Left ventricle myocardium inferior (tissue), 1 donor: ENCODE measurements at regions not wholly inside any gene's neighbourhood (a gene's known extent, or its start where the extent isn't known, plus 50 kb on each side); places are given as distances from the start of the nearest gene placed in this dataset.

Experiments
- DNase-seq: peaks from one replicate; pipeline ENCODE4 v3.0.0-alpha.2; 2020
- H3K27ac ChIP-seq: fragments of 200-600 bp; replicated peaks from 2 replicates; pipeline ENCODE4 v1.8.0; 2021
- H3K27me3 ChIP-seq: fragments of 200-600 bp; 2 replicates; pipeline ENCODE4 v1.8.0; 2021; ENCODE audit warnings: low read depth
- H3K36me3 ChIP-seq: fragments of 200-600 bp; 2 replicates; pipeline ENCODE4 v1.8.0; 2021
- H3K4me1 ChIP-seq: fragments of 200-600 bp; 2 replicates; pipeline ENCODE4 v1.8.0; 2021
- H3K4me3 ChIP-seq: fragments of 200-600 bp; 2 replicates; pipeline ENCODE4 v1.8.0; 2021; ENCODE audit warnings: mild to moderate bottlenecking, moderate library complexity
- H3K9me3 ChIP-seq: fragments of 200-600 bp; replicated peaks from 2 replicates; pipeline ENCODE4 v1.8.0; 2021
- intact Hi-C: fragments of 100-400 bp; cut with micrococcal nuclease; formaldehyde crosslinking; loops from one replicate; pipeline ENCODE4 v1.11.0; 2022
- TF ChIP-seq, protein P1 (sequence below): fragments of 200-600 bp; IDR thresholded peaks from 2 replicates; pipeline ENCODE4 v1.8.0; 2021; ENCODE audit warnings: antibody characterized with exemption, mild to moderate bottlenecking, borderline replicate concordance
- donor health status: DM: no; HTN: yes; CAD: no; lungs with severe emphysema.

DNA sequence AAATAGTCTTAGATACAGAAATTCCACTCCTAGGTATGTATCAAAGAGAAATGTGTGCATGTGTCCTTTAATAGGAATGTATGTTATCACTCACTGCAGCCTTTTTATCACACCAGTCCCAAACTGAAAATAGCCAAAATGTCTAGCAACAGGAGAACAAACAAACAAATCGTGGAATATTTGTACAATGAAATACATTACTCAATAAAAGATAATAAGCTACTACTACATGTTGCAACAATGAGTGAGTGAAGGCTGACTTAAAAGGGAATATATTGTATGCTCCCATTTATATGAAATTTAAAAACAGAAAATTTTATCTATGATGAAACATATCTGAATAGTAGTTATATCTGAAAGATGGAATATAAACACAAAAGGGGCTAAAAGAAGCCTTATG is 212.1 kb upstream of the PLD5 start:
- DNase-seq: no peak
- TF ChIP-seq, protein P1, sequence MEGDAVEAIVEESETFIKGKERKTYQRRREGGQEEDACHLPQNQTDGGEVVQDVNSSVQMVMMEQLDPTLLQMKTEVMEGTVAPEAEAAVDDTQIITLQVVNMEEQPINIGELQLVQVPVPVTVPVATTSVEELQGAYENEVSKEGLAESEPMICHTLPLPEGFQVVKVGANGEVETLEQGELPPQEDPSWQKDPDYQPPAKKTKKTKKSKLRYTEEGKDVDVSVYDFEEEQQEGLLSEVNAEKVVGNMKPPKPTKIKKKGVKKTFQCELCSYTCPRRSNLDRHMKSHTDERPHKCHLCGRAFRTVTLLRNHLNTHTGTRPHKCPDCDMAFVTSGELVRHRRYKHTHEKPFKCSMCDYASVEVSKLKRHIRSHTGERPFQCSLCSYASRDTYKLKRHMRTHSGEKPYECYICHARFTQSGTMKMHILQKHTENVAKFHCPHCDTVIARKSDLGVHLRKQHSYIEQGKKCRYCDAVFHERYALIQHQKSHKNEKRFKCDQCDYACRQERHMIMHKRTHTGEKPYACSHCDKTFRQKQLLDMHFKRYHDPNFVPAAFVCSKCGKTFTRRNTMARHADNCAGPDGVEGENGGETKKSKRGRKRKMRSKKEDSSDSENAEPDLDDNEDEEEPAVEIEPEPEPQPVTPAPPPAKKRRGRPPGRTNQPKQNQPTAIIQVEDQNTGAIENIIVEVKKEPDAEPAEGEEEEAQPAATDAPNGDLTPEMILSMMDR: no peak
- intact Hi-C loops: no loop called here
- H3K36me3 ChIP-seq: no peaks in the 10 kb centered on the region
- H3K27me3 ChIP-seq: no peaks in the 10 kb centered on the region
- peaks cover 6% of the 10 kb centered on the region for H3K4me1 ChIP-seq
- H3K27ac ChIP-seq: no peak overlapping the region
- H3K4me3 ChIP-seq: no peak overlapping the region
- H3K9me3 ChIP-seq: peaks cover 14% of the 10 kb centered on the region

DNA sequence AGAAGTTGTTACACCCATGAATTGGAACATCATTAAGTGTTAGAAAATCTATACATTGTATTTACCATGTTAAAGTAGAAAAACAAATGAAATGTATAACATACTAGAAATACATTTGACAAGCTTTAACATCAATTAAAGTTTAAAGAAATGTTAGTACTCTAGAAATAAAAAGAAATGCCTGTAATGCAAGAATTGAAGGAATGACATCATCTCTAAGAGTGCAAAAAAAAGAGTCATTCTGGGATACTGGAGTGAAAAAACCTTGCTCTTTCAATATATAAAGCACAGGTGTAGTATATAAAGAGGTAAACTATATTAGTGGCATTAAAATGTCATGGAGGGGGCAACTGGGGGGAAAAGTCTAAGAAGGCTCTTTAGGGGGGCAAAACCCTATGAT is 210.8 kb upstream of the PLD5 start:
- DNase-seq: no peak
- TF ChIP-seq, protein P1: no peak
- peaks cover 6% of the 10 kb centered on the region for H3K4me1 ChIP-seq
- H3K36me3 ChIP-seq: no peaks in the 10 kb centered on the region
- H3K27ac ChIP-seq: no peak overlapping the region
- H3K9me3 ChIP-seq: peaks cover 4% of the 10 kb centered on the region
- no peak overlapping the region for H3K4me3 ChIP-seq
- H3K27me3 ChIP-seq: no peaks in the 10 kb centered on the region
- intact Hi-C loops: no loop called here

DNA sequence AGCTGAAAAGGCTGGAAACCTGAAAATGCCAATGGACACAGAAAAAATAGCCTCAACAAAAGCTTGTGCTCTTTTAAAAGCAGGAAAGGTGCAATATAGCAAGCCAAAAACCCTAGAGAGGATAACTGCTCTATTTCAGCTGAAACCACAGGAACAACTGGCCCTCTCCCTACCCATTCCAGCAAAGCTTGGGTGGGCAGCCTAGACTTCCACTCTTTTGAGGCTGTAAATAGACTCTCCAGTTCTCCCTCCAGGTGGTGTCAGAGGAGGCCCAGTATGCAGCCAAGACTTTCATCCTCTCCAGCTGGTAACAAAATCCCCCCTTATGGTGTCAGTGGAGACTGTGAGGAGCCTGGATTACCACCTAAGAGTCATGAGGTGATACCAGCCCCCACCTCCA is 206.9 kb upstream of the PLD5 start:
- intact Hi-C loops: no loop called here
- Histone ChIP-seq H3K4me1 (peaks cover 4% of the 10 kb centered on the region), H3K4me3 (no peak overlapping the region), H3K27me3 (no peaks in the 10 kb centered on the region), H3K36me3 (no peaks in the 10 kb centered on the region), H3K9me3 (peaks cover 6% of the 10 kb centered on the region), H3K27ac (no peak overlapping the region)
- TF ChIP-seq, protein P1: no peak
- no peak for DNase-seq

DNA sequence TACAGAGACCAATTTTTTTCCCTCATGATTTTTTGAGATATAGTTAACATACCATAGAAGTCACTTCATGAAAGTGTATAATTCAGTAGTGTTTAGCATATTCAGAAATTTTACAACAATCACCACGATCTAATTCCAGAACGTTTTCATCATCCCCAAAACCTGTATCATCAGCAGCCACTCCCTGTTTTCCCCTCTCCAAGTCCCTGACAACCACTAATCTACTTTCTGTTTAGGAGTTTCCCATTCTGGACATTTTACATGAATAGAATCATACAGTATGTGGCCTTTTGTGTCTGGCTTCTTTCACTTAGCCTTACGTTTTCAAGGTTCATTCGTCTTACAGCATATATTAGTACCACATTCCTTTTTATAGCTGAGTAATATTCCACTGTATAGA is 204.2 kb upstream of the PLD5 start:
- peaks cover 15% of the 10 kb centered on the region for H3K9me3 ChIP-seq
- TF ChIP-seq, protein P1: no peak
- no peak overlapping the region for H3K27ac ChIP-seq
- DNase-seq: no peak
- no peak overlapping the region for H3K4me3 ChIP-seq
- no peaks in the 10 kb centered on the region for H3K27me3 ChIP-seq
- intact Hi-C loops: no loop called here
- no peaks in the 10 kb centered on the region for H3K36me3 ChIP-seq
- H3K4me1 ChIP-seq: peaks cover 5% of the 10 kb centered on the region

DNA sequence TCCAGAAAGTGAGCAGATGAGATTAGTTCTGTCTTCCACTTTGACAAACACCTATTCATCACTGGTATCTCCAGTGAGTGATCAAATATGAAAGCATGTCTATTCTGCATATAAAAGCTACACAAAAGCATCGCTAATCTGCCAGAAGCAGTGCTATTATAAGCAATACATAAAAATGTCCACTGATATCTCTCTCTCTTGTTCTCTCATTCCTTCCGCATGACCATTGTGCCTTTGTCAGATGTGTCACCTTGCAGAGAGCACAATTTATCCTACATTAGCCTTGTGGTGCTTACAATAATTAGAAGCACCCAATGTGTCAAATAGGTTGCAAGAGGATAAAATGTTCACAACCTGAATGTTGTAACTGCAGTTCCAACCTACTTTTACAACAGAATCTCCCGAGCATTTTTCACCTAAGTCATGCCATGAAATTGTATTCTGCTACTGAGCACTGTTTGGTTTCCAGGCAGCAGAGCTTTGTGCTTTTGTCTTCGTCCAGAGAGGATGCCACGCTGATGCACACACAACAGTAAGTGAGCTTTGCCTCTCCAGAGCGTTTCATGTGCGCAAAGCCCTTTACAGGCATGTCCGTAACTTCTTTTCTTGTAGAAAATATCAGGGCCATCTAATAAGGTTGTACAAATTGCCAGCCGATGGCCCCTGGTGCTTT is 198.7 kb upstream of the PLD5 start:
- H3K27me3 ChIP-seq: no peaks in the 10 kb centered on the region
- TF ChIP-seq, protein P1: no peak
- intact Hi-C loops: no loop called here
- peaks cover 9% of the 10 kb centered on the region for H3K4me1 ChIP-seq
- H3K4me3 ChIP-seq: no peak overlapping the region
- DNase-seq: no peak
- no peaks in the 10 kb centered on the region for H3K36me3 ChIP-seq
- peaks cover 11% of the 10 kb centered on the region for H3K9me3 ChIP-seq
- peak overlapping the region; percentile 64 for H3K27ac ChIP-seq

DNA sequence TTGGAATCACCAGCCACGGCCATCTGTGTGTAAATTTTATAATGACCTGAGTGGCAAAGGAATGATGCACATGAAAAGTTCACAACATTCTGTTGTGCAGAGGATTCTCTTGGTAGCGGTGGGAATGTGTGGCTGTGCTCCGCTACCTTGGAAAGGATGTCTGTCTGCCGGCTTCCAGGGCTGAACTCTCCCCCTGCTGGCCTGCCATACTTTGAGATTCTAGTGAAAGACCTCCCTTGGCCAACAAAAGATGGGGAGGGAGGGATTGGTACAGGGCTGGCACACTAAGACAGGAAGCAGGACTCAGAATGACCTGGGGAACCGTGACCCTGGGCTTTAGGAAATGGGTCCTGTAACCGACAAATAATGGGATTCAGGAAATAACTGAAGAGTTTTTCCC is 194.5 kb upstream of the PLD5 start:
- no peaks in the 10 kb centered on the region for H3K27me3 ChIP-seq
- intact Hi-C loops: no loop called here
- TF ChIP-seq, protein P1: no peak

More for the DNA sequence above, 194.5 kb upstream of the PLD5 start:
- Histone ChIP-seq H3K27ac (no peak overlapping the region), H3K4me3 (no peak overlapping the region), H3K9me3 (no peaks in the 10 kb centered on the region), H3K36me3 (no peaks in the 10 kb centered on the region), H3K4me1 (peaks cover 6% of the 10 kb centered on the region)
- no peak for DNase-seq
